GM12878 (cell line): ENCODE measurements at regions not wholly inside any gene's neighbourhood (a gene's known extent, or its start where the extent isn't known, plus 50 kb on each side); places are given as distances from the start of the nearest gene placed in this dataset.

Experiments used
- ATAC-seq: fragments of 200-7000 bp; cut with Tn5 transposase; 3 replicates; pipeline ENCODE4 v1.9.1; 2020; ENCODE audit warnings: mild to moderate bottlenecking, moderate library complexity
- BruUV-seq: library from RNA; stranded (reverse); fragments of 400-500 nt; replicated peaks from 2 replicates; lab custom pipeline; 2021; lab: Mats Ljungman, UMichigan
- CTCF ChIA-PET: fragments of 300-600 bp; sonication (Branson Sonifier 250); formaldehyde crosslinking; extraction: SDS; loops from one replicate; lab custom pipeline; 2021; ENCODE audit warnings: inconsistent platforms; lab: Yijun Ruan, JAX
- POLR2A ChIA-PET: fragments of 350-600 bp; formaldehyde crosslinking; extraction: SDS; loops from one replicate; lab custom pipeline; 2021; ENCODE audit warnings: inconsistent platforms; lab: Charles Lee
- RAD21 ChIA-PET: fragments of 300-600 bp; sonication (Branson Sonifier 250); formaldehyde crosslinking; loops from one replicate; lab custom pipeline; 2023; ENCODE audit warnings: antibody characterized with exemption; ENCODE audit not compliant: unreplicated experiment; lab: Charles Lee
- SMC1A ChIA-PET: fragments of 300-600 bp; sonication (Branson Sonifier 250); formaldehyde crosslinking; loops from one replicate; lab custom pipeline; 2023; ENCODE audit not compliant: unreplicated experiment, uncharacterized antibody; lab: Charles Lee
- DNase-seq: peaks from one replicate; pipeline ENCODE4 v3.0.0-alpha.2; 2011; ENCODE audit warnings: low read depth, low spot score
- FAIRE-seq: peaks from 3 replicates; lab custom pipeline; 2011; peaks lifted over from hg19 to GRCh38; lab: Jason Lieb, UNC
- H2AFZ ChIP-seq: 2 replicates; pipeline ENCODE4 v1.6.0; 2011; ENCODE audit warnings: low read depth, low read length, control low read depth; ENCODE audit not compliant: control insufficient read depth
- H3K27ac ChIP-seq: 2 replicates; pipeline ENCODE4 v1.5.1; 2011; ENCODE audit warnings: control low read depth; ENCODE audit not compliant: control insufficient read depth, insufficient read depth
- H3K27me3 ChIP-seq, 2 experiments: replicated peaks in 1 of 2; 2 replicates each; pipeline versions ENCODE4 v1.6.0 to v1.6.1; 2011; ENCODE audit warnings: low read length in 1 of 2; ENCODE audit not compliant: control insufficient read depth in 2 of 2, insufficient read depth in 2 of 2
- H3K36me3 ChIP-seq, 2 experiments: 2 replicates each; pipeline ENCODE4 v1.5.1; 2011; ENCODE audit warnings: low read length in 1 of 2; ENCODE audit not compliant: control insufficient read depth in 2 of 2, insufficient read depth in 2 of 2
- H3K4me1 ChIP-seq: 2 replicates; pipeline ENCODE4 v1.6.1; 2011; ENCODE audit warnings: mild to moderate bottlenecking, low read length, moderate library complexity, mixed read lengths; ENCODE audit not compliant: control insufficient read depth, insufficient read depth
- H3K4me2 ChIP-seq: 2 replicates; pipeline ENCODE4 v1.6.0; 2011; ENCODE audit warnings: control low read depth; ENCODE audit not compliant: control insufficient read depth, insufficient read depth
- H3K4me3 ChIP-seq: fragments of 200-600 bp; sonication (generic); 2 replicates; pipeline ENCODE4 v1.5.1; 2016
- H3K79me2 ChIP-seq: 2 replicates; pipeline ENCODE4 v1.6.0; 2011; ENCODE audit warnings: low read length; ENCODE audit not compliant: control insufficient read depth, insufficient read depth
- H3K9ac ChIP-seq: 2 replicates; pipeline ENCODE4 v1.8.0; 2011; ENCODE audit warnings: low read length, control low read depth, mixed read lengths; ENCODE audit not compliant: control insufficient read depth, insufficient read depth
- H3K9me3 ChIP-seq: replicated peaks from 3 replicates; pipeline ENCODE4 v1.5.1; 2011; ENCODE audit warnings: mild to moderate bottlenecking, low read length; ENCODE audit not compliant: control insufficient read depth, insufficient read depth
- H4K20me1 ChIP-seq: 2 replicates; pipeline ENCODE4 v1.6.0; 2011; ENCODE audit not compliant: control insufficient read depth, insufficient read depth
- CUX1 ChIP-seq: IDR thresholded peaks from 2 replicates; pipeline ENCODE4 v1.6.1; 2012; ENCODE audit warnings: improper control_type of control experiment, low read depth, low read length; ENCODE audit not compliant: insufficient replicate concordance
- E2F4 ChIP-seq: IDR thresholded peaks from 2 replicates; pipeline ENCODE4 v1.6.1; 2012; ENCODE audit warnings: low read depth, low read length, improper control_type of control experiment
- FOS ChIP-seq: IDR thresholded peaks from 3 replicates; pipeline ENCODE4 v1.6.1; 2011; ENCODE audit warnings: borderline replicate concordance; ENCODE audit not compliant: insufficient read length; ENCODE audit errors: extremely low read depth
- WGBS: methylation state at CpG from one replicate; pipeline ENCODE4 v1.1.6; 2016; ENCODE audit warnings: low lambda C conversion rate; ENCODE audit not compliant: insufficient replicate concordance, insufficient coverage; ENCODE audit errors: missing lambda C conversion rate; 5-methylcytosine and 5-hydroxymethylcytosine counted together
- in situ Hi-C: fragments of 300-500 bp; cut with MboI; formaldehyde crosslinking; loops from 9 replicates; pipeline ENCODE4 v1.14.3; 2018; ENCODE audit warnings: mixed read lengths
- intact Hi-C: fragments of 100-400 bp; cut with micrococcal nuclease; formaldehyde crosslinking; loops from one replicate; pipeline ENCODE4 v1.14.2; 2022; ENCODE audit not compliant: unreplicated experiment

GRCh38 chr2:144137272-144137671, 382.6 kb downstream of the ZEB2 start:
- Histone ChIP-seq H3K9ac (no peak overlapping the region), H3K9me3 (no peaks in the 10 kb centered on the region), H3K36me3 (no peaks in the 10 kb centered on the region), H4K20me1 (no peaks in the 10 kb centered on the region), H3K27ac (no peak overlapping the region), H2AFZ (no peak overlapping the region), H3K27me3 (no peaks in the 10 kb centered on the region), H3K79me2 (no peaks in the 10 kb centered on the region), H3K4me2 (no peak overlapping the region), H3K4me3 (no peak overlapping the region), H3K4me1 (no peaks in the 10 kb centered on the region)
- BruUV-seq: no TSS peak
- ATAC-seq (no peak), DNase-seq (no peak), FAIRE-seq (no peak)
- in situ Hi-C loops (no loop called here), intact Hi-C loops (no loop called here)
- WGBS: 100% methylated on average over 1 of the region's 1 CpG
- CTCF ChIA-PET: no interaction called here
- SMC1A ChIA-PET: no interaction called here
- TF ChIP-seq CUX1: no peak
- TF ChIP-seq E2F4: no peak
- no peak for TF ChIP-seq FOS
- RAD21 ChIA-PET: no interaction called here
- POLR2A ChIA-PET: no interaction called here
